ENCODE measurements at regions not wholly inside any gene's neighbourhood (a gene's known extent, or its start where the extent isn't known, plus 50 kb on each side); places are given as distances from the start of the nearest gene placed in this dataset.

- Histone ChIP-seq H3K27me3 (ENCODE audit: control insufficient read depth, insufficient read depth, low read length) (no peaks in the 10 kb centered on the region), H3K27ac (ENCODE audit: low read depth, low read length) (no peak overlapping the region), H3K4me3 (ENCODE audit: low read depth, low read length) (no peak overlapping the region), H3K9me3 (ENCODE audit: control insufficient read depth, insufficient read depth, low read length) (no peaks in the 10 kb centered on the region)
- DNase-seq (ENCODE audit: low read depth, low spot score): no peak
- TF ChIP-seq CTCF (IDR thresholded peaks at IDR 0.05; ENCODE audit: low read depth, low read length): no peak
- CTCF ChIA-PET: interaction anchor here (1.1 to 1.2 kb wide), 2 partner anchors 185 to 197 kb away, joined by 3 to 6 read pairs; no protein-coding TSS in a partner anchor
- POLR2A ChIA-PET: no interaction called here
Observed at GRCh38 chr1:66439031-66439740, 94.8 kb upstream of the SGIP1 start.

- no peaks in the 10 kb centered on the region for H3K27me3 ChIP-seq (ENCODE audit: control insufficient read depth, insufficient read depth, low read length)
- H3K9me3 ChIP-seq (ENCODE audit: control insufficient read depth, insufficient read depth, low read length): no peaks in the 10 kb centered on the region
- H3K27ac ChIP-seq (ENCODE audit: low read depth, low read length): no peak overlapping the region
- no peak for TF ChIP-seq CTCF (IDR thresholded peaks at IDR 0.05; ENCODE audit: low read depth, low read length)
- no peak overlapping the region for H3K4me3 ChIP-seq (ENCODE audit: low read depth, low read length)
- no peak for DNase-seq (ENCODE audit: low read depth, low spot score)
- CTCF ChIA-PET: interaction anchor here (1.1 to 6.8 kb wide), 7 partner anchors 8 to 487 kb away, joined by 3 to 484 read pairs (median 48); no protein-coding TSS in a partner anchor
- POLR2A ChIA-PET: no interaction called here
Observed at GRCh38 chr1:66443793-66444192, 90.2 kb upstream of the SGIP1 start.

- DNase-seq (ENCODE audit: low read depth, low spot score): no peak
Observed at GRCh38 chr1:66444438-66445265, 89.3 kb upstream of the SGIP1 start.

GRCh38 chr1:66445492-66446181, 88.3 kb upstream of the SGIP1 start:
- ChIA-PET CTCF (interaction anchor here (0.5 to 6.8 kb wide), 61 partner anchors 8 to 1014 kb away, joined by 3 to 484 read pairs (median 5); no protein-coding TSS in a partner anchor), POLR2A (no interaction called here)
- H3K27me3 ChIP-seq (ENCODE audit: control insufficient read depth, insufficient read depth, low read length): no peaks in the 10 kb centered on the region
- DNase-seq (ENCODE audit: low read depth, low spot score): no peak
- no peak overlapping the region for H3K27ac ChIP-seq (ENCODE audit: low read depth, low read length)
- H3K9me3 ChIP-seq (ENCODE audit: control insufficient read depth, insufficient read depth, low read length): no peaks in the 10 kb centered on the region
- no peak overlapping the region for H3K4me3 ChIP-seq (ENCODE audit: low read depth, low read length)
- TF ChIP-seq CTCF (IDR thresholded peaks at IDR 0.05; ENCODE audit: low read depth, low read length): no peak

More at GRCh38 chr1:66444438-66445265, 89.3 kb upstream of the SGIP1 start:
- H3K9me3 ChIP-seq (ENCODE audit: control insufficient read depth, insufficient read depth, low read length): no peaks in the 10 kb centered on the region
- no peak overlapping the region for H3K27ac ChIP-seq (ENCODE audit: low read depth, low read length)
- ChIA-PET POLR2A (no interaction called here), CTCF (interaction anchor here (1.1 to 6.8 kb wide), 15 partner anchors 9 to 1014 kb away, joined by 3 to 484 read pairs (median 7); no protein-coding TSS in a partner anchor)
- no peak for TF ChIP-seq CTCF (IDR thresholded peaks at IDR 0.05; ENCODE audit: low read depth, low read length)
- H3K27me3 ChIP-seq (ENCODE audit: control insufficient read depth, insufficient read depth, low read length): no peaks in the 10 kb centered on the region
- no peak overlapping the region for H3K4me3 ChIP-seq (ENCODE audit: low read depth, low read length)

All from AG04450 (cell line).